GM12878 (cell line): ENCODE measurements at regions not wholly inside any gene's neighbourhood (a gene's known extent, or its start where the extent isn't known, plus 50 kb on each side); places are given as distances from the start of the nearest gene placed in this dataset.

Source experiments
- CEBPB ChIP-seq, 2 experiments: fragments of 150-350 bp in 1 of 2; IDR thresholded peaks; 2 replicates each; pipeline ENCODE4 v1.6.1; 2012 to 2014; ENCODE audit warnings: low read depth in 2 of 2, low read length in 2 of 2, borderline replicate concordance in 1 of 2, inconsistent platforms in 1 of 2
- EED ChIP-seq: sonication (generic); IDR thresholded peaks from 2 replicates; pipeline ENCODE4 v1.6.1; 2016; ENCODE audit warnings: antibody characterized with exemption, low read depth
- SRF ChIP-seq, 2 experiments: IDR thresholded peaks; 2 replicates each; pipeline ENCODE4 v1.6.1; 2011; ENCODE audit warnings: low read depth in 2 of 2, low read length in 2 of 2, mild to moderate bottlenecking in 1 of 2, moderate library complexity in 1 of 2

GRCh38 chr11:25327656-25328055 is 830.8 kb downstream of the LUZP2 start:
- TF ChIP-seq CEBPB (IDR thresholded peaks at IDR 0.05; ENCODE audit: borderline replicate concordance in 1 of 2, low read depth in 2 of 2, low read length in 2 of 2) = no peak
- TF ChIP-seq SRF (IDR thresholded peaks at IDR 0.05; ENCODE audit: low read depth in 2 of 2, low read length in 2 of 2) = no peak
- TF ChIP-seq EED = no peak
